ENCODE measurements at regions not wholly inside any gene's neighbourhood (a gene's known extent, or its start where the extent isn't known, plus 50 kb on each side); places are given as distances from the start of the nearest gene placed in this dataset.

DNA sequence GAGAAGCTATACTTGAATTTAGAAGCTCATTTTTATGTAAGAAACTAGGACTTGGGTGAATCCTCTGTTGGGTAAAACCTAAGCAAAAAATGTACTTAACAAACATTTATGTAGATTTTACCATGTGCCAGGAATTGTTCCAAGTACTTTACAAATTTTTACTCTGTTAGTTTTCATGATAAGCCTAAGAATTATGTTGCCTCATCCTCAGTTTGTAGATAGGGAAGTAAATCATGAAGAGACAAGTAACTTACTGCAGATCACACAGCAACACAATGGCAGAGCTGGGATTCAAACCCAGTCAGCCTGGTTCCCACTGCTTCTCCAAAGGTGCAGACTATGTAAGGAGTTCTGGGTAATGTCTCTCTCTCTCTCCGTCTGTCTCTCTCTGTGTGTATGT is 169.9 kb downstream of the DIPK2A start:
- TF ChIP-seq, protein P1, sequence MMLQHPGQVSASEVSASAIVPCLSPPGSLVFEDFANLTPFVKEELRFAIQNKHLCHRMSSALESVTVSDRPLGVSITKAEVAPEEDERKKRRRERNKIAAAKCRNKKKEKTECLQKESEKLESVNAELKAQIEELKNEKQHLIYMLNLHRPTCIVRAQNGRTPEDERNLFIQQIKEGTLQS (IDR thresholded peaks at IDR 0.05): no peak
- TF ChIP-seq, protein P2, sequence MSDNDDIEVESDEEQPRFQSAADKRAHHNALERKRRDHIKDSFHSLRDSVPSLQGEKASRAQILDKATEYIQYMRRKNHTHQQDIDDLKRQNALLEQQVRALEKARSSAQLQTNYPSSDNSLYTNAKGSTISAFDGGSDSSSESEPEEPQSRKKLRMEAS (IDR thresholded peaks at IDR 0.05): no peak
- TF ChIP-seq JUND (IDR thresholded peaks at IDR 0.05) (no peak), SP1 (IDR thresholded peaks at IDR 0.05) (no peak), RXRA (IDR thresholded peaks at IDR 0.05) (no peak)
- TF ChIP-seq, protein P3, sequence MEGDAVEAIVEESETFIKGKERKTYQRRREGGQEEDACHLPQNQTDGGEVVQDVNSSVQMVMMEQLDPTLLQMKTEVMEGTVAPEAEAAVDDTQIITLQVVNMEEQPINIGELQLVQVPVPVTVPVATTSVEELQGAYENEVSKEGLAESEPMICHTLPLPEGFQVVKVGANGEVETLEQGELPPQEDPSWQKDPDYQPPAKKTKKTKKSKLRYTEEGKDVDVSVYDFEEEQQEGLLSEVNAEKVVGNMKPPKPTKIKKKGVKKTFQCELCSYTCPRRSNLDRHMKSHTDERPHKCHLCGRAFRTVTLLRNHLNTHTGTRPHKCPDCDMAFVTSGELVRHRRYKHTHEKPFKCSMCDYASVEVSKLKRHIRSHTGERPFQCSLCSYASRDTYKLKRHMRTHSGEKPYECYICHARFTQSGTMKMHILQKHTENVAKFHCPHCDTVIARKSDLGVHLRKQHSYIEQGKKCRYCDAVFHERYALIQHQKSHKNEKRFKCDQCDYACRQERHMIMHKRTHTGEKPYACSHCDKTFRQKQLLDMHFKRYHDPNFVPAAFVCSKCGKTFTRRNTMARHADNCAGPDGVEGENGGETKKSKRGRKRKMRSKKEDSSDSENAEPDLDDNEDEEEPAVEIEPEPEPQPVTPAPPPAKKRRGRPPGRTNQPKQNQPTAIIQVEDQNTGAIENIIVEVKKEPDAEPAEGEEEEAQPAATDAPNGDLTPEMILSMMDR (IDR thresholded peaks at IDR 0.05; ENCODE audit: low read depth, low read length, missing input control): no peak
- TF ChIP-seq, protein P4, sequence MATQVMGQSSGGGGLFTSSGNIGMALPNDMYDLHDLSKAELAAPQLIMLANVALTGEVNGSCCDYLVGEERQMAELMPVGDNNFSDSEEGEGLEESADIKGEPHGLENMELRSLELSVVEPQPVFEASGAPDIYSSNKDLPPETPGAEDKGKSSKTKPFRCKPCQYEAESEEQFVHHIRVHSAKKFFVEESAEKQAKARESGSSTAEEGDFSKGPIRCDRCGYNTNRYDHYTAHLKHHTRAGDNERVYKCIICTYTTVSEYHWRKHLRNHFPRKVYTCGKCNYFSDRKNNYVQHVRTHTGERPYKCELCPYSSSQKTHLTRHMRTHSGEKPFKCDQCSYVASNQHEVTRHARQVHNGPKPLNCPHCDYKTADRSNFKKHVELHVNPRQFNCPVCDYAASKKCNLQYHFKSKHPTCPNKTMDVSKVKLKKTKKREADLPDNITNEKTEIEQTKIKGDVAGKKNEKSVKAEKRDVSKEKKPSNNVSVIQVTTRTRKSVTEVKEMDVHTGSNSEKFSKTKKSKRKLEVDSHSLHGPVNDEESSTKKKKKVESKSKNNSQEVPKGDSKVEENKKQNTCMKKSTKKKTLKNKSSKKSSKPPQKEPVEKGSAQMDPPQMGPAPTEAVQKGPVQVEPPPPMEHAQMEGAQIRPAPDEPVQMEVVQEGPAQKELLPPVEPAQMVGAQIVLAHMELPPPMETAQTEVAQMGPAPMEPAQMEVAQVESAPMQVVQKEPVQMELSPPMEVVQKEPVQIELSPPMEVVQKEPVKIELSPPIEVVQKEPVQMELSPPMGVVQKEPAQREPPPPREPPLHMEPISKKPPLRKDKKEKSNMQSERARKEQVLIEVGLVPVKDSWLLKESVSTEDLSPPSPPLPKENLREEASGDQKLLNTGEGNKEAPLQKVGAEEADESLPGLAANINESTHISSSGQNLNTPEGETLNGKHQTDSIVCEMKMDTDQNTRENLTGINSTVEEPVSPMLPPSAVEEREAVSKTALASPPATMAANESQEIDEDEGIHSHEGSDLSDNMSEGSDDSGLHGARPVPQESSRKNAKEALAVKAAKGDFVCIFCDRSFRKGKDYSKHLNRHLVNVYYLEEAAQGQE (IDR thresholded peaks at IDR 0.05): no peak
